Transverse colon (tissue), 4 donors: ENCODE measurements at regions not wholly inside any gene's neighbourhood (a gene's known extent, or its start where the extent isn't known, plus 50 kb on each side); places are given as distances from the start of the nearest gene placed in this dataset.

Experiments used
- DNase-seq: peaks from one replicate; pipeline ENCODE4 v3.0.0-alpha.2; 2019
- H3K27ac ChIP-seq, 4 donors: fragments of 200-600 bp; sonication (generic); 2 replicates each; pipeline ENCODE4 v1.5.1; 2016 to 2018; ENCODE audit warnings: inconsistent platforms in 4 of 4
- H3K27me3 ChIP-seq: fragments of 200-600 bp; sonication (generic); 2 replicates; pipeline ENCODE4 v1.5.1; 2017; ENCODE audit warnings: inconsistent platforms
- H3K36me3 ChIP-seq, 4 donors: fragments of 200-600 bp; sonication (generic); 2 replicates each; pipeline ENCODE4 v1.5.1; 2017 to 2019; ENCODE audit warnings: inconsistent platforms in 4 of 4
- H3K4me1 ChIP-seq, 4 donors: fragments of 200-600 bp; sonication (generic); 2 replicates each; pipeline ENCODE4 v1.5.1; 2017 to 2020; ENCODE audit warnings: inconsistent platforms in 4 of 4
- H3K4me3 ChIP-seq, 4 donors: fragments of 200-600 bp; sonication (generic); 1 replicate in 1 of 4; 2 replicates in 3 of 4; pipeline versions ENCODE4 v1.5.1 to v1.6.1; 2017 to 2019; ENCODE audit warnings: inconsistent platforms in 4 of 4
- H3K9me3 ChIP-seq, 2 donors: fragments of 200-600 bp; sonication (generic); 2 replicates each; pipeline ENCODE4 v1.5.1; 2017 to 2019; ENCODE audit warnings: inconsistent platforms in 2 of 2
- CTCF ChIP-seq, 5 experiments: fragments of 200-600 bp in 3 of 5; fragments of 450-650 bp in 2 of 5; sonication (generic) in 3 of 5; IDR thresholded peaks; 1 replicate in 2 of 5; 2 replicates in 3 of 5; pipeline ENCODE4 v1.5.1; 2016 to 2017; ENCODE audit warnings: antibody characterized with exemption in 5 of 5, inconsistent platforms in 3 of 5, mild to moderate bottlenecking in 2 of 5, moderate library complexity in 1 of 5
- EP300 ChIP-seq: sonication (generic); formaldehyde crosslinking; IDR thresholded peaks from one replicate; pipeline ENCODE4 v1.6.1; 2017; ENCODE audit warnings: antibody characterized with exemption, low read depth
- POLR2A ChIP-seq: fragments of 450-650 bp; IDR thresholded peaks from one replicate; pipeline ENCODE4 v1.6.1; 2016; ENCODE audit warnings: antibody characterized with exemption, mild to moderate bottlenecking, moderate library complexity
- POLR2AphosphoS5 ChIP-seq, 3 donors: sonication (generic); formaldehyde crosslinking; IDR thresholded peaks; one replicate each; pipeline ENCODE4 v1.6.1; 2016; ENCODE audit warnings: antibody characterized with exemption in 3 of 3
- WGBS, 2 donors: methylation state at CpG; one replicate each; pipeline ENCODE4 v1.1.5; 2018; ENCODE audit warnings: low coverage in 1 of 2; 5-methylcytosine and 5-hydroxymethylcytosine counted together
- in situ Hi-C, 4 donors: fragments of 200-750 bp; cut with MboI; loops; one replicate each; pipeline versions ENCODE4 v1.15.0 to v1.15.1; 2017; ENCODE audit warnings: low sequenced_read_pairs in 3 of 4, low pct_ligation_motif_present in 1 of 4, low pct_unique_long_range_greater_than_20kb in 1 of 4
- intact Hi-C: fragments of 100-400 bp; cut with DNase I; formaldehyde crosslinking; loops from one replicate; pipeline ENCODE4 v1.15.1; 2023; ENCODE audit warnings: low total_unique reads

GRCh38 chr5:99369797-99370593 lies 441.2 kb upstream of the CHD1 start:
- in situ Hi-C loops (no loop called here), intact Hi-C loops (no loop called here)
- no peak for DNase-seq
- Histone ChIP-seq H3K4me3 (no peak overlapping the region), H3K9me3 (no peaks in the 10 kb centered on the region), H3K4me1 (no peaks in the 10 kb centered on the region), H3K27ac (no peak overlapping the region), H3K36me3 (no peaks in the 10 kb centered on the region), H3K27me3 (no peaks in the 10 kb centered on the region)
- WGBS, 2 donors = 42 to 45% methylated on average over 3 of the region's 3 CpGs
- TF ChIP-seq POLR2A = no peak
- TF ChIP-seq POLR2AphosphoS5 (IDR thresholded peaks at IDR 0.05) = no peak
- TF ChIP-seq CTCF (IDR thresholded peaks at IDR 0.05) = no peak
- no peak for TF ChIP-seq EP300

GRCh38 chr5:99368726-99369125 lies 439.9 kb upstream of the CHD1 start:
- TF ChIP-seq CTCF (IDR thresholded peaks at IDR 0.05) = no peak
- TF ChIP-seq EP300 = no peak
- TF ChIP-seq POLR2AphosphoS5 (IDR thresholded peaks at IDR 0.05) = no peak
- TF ChIP-seq POLR2A = no peak
- Histone ChIP-seq H3K9me3 (no peaks in the 10 kb centered on the region), H3K4me3 (no peak overlapping the region), H3K36me3 (no peaks in the 10 kb centered on the region), H3K27ac (no peak overlapping the region), H3K27me3 (no peaks in the 10 kb centered on the region), H3K4me1 (no peaks in the 10 kb centered on the region)
- 63 to 82% methylated on average over 2 of the region's 2 CpGs for WGBS, 2 donors
- in situ Hi-C loops (no loop called here), intact Hi-C loops (no loop called here)
- DNase-seq = no peak

- in situ Hi-C loops (no loop called here), intact Hi-C loops (no loop called here)
- Histone ChIP-seq H3K4me1 (no peaks in the 10 kb centered on the region), H3K36me3 (no peaks in the 10 kb centered on the region), H3K27me3 (no peaks in the 10 kb centered on the region), H3K9me3 (peaks cover 0 to 5% of the 10 kb centered on the region in 2 donors), H3K27ac (no peak overlapping the region), H3K4me3 (no peak overlapping the region)
- DNase-seq = no peak
- TF ChIP-seq CTCF (IDR thresholded peaks at IDR 0.05) (no peak), EP300 (no peak), POLR2A (no peak), POLR2AphosphoS5 (IDR thresholded peaks at IDR 0.05) (no peak)
These were observed 427.1 kb upstream of the CHD1 start for GRCh38 chr5:99355881-99356280.

GRCh38 chr5:99349787-99350186 lies 421.0 kb upstream of the CHD1 start:
- H3K36me3 ChIP-seq = no peaks in the 10 kb centered on the region
- no peak for DNase-seq
- peaks cover 0 to 5% of the 10 kb centered on the region in 2 donors for H3K9me3 ChIP-seq
- H3K27me3 ChIP-seq = no peaks in the 10 kb centered on the region
- H3K4me1 ChIP-seq = no peaks in the 10 kb centered on the region
- no peak overlapping the region for H3K27ac ChIP-seq
- TF ChIP-seq CTCF (IDR thresholded peaks at IDR 0.05) (no peak), EP300 (no peak), POLR2AphosphoS5 (IDR thresholded peaks at IDR 0.05) (no peak)
- 66 to 69% methylated on average over 2 of the region's 2 CpGs for whole genome bisulfite sequencing, 2 donors
- intact Hi-C loops (no loop called here), in situ Hi-C loops (no loop called here)
- H3K4me3 ChIP-seq = no peak overlapping the region
